Fibroblast of skin of left quadriceps (primary cell): ENCODE measurements at regions not wholly inside any gene's neighbourhood (a gene's known extent, or its start where the extent isn't known, plus 50 kb on each side); places are given as distances from the start of the nearest gene placed in this dataset.

ENCODE experiments used
- DNase-seq, 2 experiments: peaks; one replicate each; pipeline ENCODE4 v3.0.0-alpha.2; 2013; ENCODE audit warnings: low read depth in 2 of 2

- no peak for DNase-seq
These were observed 359.0 kb downstream of the IRX1 start for GRCh38 chr5:3954633-3955032.

- no peak for DNase-seq
These were observed 362.0 kb downstream of the IRX1 start for GRCh38 chr5:3957658-3958057.

GRCh38 chr5:3958389-3958788 lies 362.8 kb downstream of the IRX1 start:
- DNase-seq = no peak

GRCh38 chr5:3962113-3962512 lies 366.5 kb downstream of the IRX1 start:
- DNase-seq = no peak

GRCh38 chr5:3963652-3964051 lies 368.0 kb downstream of the IRX1 start:
- no peak for DNase-seq

GRCh38 chr5:3980156-3980555 lies 384.5 kb downstream of the IRX1 start:
- no peak for DNase-seq

GRCh38 chr5:3987867-3988266 lies 392.2 kb downstream of the IRX1 start:
- DNase-seq = no peak

GRCh38 chr5:3993856-3994473 lies 398.3 kb downstream of the IRX1 start:
- DNase-seq = no peak

GRCh38 chr5:3994628-3995027 lies 399.0 kb downstream of the IRX1 start:
- no peak for DNase-seq

GRCh38 chr5:3995954-3996619 lies 400.5 kb downstream of the IRX1 start:
- DNase-seq = no peak

- no peak for DNase-seq
These were observed 401.2 kb downstream of the IRX1 start for GRCh38 chr5:3996707-3997336.

GRCh38 chr5:3997670-3998069 lies 402.0 kb downstream of the IRX1 start:
- no peak for DNase-seq

- no peak for DNase-seq
These were observed 404.3 kb downstream of the IRX1 start for GRCh38 chr5:3999929-4000328.

GRCh38 chr5:4001004-4001403 lies 405.4 kb downstream of the IRX1 start:
- no peak for DNase-seq

GRCh38 chr5:4001758-4002533 lies 406.3 kb downstream of the IRX1 start:
- DNase-seq = no peak

GRCh38 chr5:4005335-4005734 lies 409.7 kb downstream of the IRX1 start:
- DNase-seq = no peak

GRCh38 chr5:4007001-4007400 lies 411.4 kb downstream of the IRX1 start:
- DNase-seq = no peak

GRCh38 chr5:4011943-4012342 lies 416.3 kb downstream of the IRX1 start:
- DNase-seq = no peak

- no peak for DNase-seq
These were observed 417.7 kb downstream of the IRX1 start for GRCh38 chr5:4013106-4013898.

GRCh38 chr5:4015709-4016108 lies 420.1 kb downstream of the IRX1 start:
- DNase-seq = no peak

GRCh38 chr5:4017076-4017803 lies 421.6 kb downstream of the IRX1 start:
- DNase-seq = no peak
